C1 segment of cervical spinal cord (tissue), 14 donors: ENCODE measurements at regions not wholly inside any gene's neighbourhood (a gene's known extent, or its start where the extent isn't known, plus 50 kb on each side); places are given as distances from the start of the nearest gene placed in this dataset.
"Not testable (repeated sequence)": the region's sequence is repeated elsewhere in the genome, so short reads cannot be mapped to it uniquely, and the experiment has no call there.

ENCODE experiments used
- DNase-seq, 14 donors: peaks; one replicate each; lab custom pipeline; 2025; lab: John Stamatoyannopoulos, UW

GRCh38 chr6:165794179-165794601 lies 131.1 kb upstream of the PDE10A start:
- no peak for DNase-seq

GRCh38 chr6:165793287-165793825 lies 130.3 kb upstream of the PDE10A start:
- DNase-seq: no peak

GRCh38 chr6:165791876-165792437 lies 128.9 kb upstream of the PDE10A start:
- no peak for DNase-seq

GRCh38 chr6:165791306-165791705 lies 128.3 kb upstream of the PDE10A start:
- no peak for DNase-seq

- no peak for DNase-seq
These were observed 119.8 kb upstream of the PDE10A start for GRCh38 chr6:165782812-165783211.

DNA sequence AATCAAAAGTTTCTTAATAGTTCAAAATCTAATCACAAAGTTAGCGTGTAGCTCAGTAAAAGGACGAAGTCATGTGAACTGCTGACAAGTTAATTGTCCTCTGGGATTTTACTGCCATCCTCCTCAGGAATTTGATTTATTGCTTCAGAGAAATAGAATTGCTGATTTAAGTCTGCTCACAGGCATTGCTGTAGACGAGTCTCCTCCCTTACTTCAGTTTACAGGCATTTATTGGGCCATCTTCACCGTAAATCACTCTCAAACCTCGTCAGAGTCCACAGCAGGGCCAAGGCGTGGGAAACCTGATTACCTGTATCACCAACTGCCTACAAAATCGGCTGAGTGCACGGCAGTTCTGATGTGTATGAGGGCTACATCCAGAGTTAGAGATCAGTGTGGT lies 119.1 kb upstream of the PDE10A start:
- DNase-seq: no peak

- DNase-seq: no peak
These were observed 114.6 kb upstream of the PDE10A start for GRCh38 chr6:165777680-165778079.

GRCh38 chr6:165776691-165777090 lies 113.7 kb upstream of the PDE10A start:
- no peak for DNase-seq

GRCh38 chr6:165775721-165776120 lies 112.7 kb upstream of the PDE10A start:
- no peak for DNase-seq

DNA sequence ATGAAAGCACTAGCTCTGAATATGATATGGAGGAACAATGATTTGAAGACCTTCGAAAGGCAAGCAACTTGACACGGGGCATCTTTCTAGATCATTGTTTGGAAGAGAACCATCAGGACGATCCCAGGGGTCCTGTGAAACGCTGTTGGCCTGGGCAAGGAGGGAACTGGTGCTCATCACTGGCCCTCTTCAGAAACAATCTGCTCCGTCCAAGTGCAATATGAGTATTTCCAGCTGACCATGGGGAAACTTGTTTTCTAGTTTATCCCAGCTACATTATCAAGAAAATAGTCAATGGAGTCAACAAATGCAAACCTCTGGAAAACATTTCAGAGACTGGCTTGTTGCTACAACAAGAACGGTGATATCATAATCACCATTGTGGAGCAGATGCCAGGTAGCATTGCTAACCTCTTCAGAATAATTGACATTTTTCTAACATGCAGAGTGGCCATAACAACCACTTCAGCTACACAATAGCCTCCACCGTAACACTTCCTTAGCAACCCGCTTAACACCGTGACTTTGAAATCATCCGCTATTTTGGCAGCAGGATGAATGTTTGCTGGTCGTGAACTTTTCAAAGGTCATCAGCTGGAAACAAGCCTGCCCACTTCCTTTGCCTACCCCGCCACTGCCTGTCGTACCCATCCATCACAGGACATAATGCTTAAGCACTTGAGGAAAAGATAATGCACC lies 112.0 kb upstream of the PDE10A start:
- no peak for DNase-seq

DNA sequence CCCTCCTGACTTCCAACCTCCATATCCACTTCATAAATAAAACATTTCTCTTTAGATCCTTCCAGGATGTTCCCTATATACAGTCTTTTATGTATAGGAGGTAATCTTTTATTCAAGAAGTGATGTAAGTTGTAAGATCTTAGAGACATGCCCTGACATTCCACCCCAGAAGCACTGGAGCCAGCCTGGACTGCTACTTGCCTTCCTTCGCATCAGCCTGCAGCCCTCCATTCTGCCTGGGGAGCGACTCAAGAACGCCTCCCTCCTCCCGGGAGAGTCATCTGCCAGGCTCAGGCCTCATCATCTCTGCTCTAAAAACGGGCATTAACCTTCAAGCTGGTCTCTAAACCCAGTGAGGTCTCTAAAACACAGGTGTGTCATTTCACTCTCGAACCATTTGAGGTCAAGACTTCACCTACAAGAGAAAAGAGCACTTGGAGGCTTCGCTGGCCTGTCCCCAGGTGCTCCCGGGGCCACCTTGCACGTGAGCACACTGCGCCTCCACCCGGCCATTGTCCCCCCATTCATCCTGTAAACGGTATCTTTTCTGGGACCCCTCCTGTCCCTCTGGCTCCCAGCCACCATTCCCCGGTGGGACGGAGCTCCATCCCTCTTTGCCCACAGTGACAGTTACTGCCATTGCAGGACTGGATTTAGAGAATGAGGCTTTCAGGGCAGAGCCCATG lies 107.5 kb upstream of the PDE10A start:
- DNase-seq: no peak

DNA sequence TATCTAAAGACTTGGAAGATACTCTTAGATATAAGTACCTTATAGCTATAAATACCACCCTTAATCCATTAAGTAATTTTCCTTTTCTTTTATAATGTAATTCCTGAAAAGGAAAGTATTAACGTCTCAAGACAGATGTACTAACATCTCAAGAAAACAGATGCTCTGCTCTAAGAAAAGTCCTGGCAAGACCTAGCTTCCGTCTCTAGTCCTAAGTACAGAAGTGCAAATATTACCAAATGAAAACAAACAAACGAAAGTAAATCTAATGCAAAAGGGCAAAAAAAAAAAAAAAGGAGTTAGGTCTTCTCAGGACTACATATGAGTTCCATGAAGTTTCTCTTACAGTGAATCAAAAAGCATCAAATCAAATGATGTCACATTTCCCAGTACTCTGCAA lies 106.8 kb upstream of the PDE10A start:
- no peak for DNase-seq

GRCh38 chr6:165769401-165769800 lies 106.4 kb upstream of the PDE10A start:
- no peak for DNase-seq

DNA sequence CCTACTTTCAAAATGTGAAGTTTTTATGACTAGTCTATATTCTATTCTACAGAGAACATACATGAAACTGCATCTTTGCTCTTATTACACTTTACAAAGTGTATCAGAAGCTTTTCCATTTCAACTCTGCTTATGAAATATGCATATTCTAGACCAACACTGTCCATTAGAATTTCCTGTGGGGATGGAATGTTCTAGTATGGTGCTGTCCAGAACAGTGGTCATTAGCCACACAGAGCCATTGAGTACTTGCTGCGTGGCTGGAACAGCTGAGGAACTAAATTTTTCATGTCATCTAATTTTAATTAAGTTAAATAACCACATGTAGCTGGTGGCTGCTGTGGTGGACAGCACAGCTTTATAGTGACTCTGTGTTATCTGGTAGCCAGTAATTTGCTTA lies 105.9 kb upstream of the PDE10A start:
- DNase-seq: no peak

GRCh38 chr6:165767228-165767627 lies 104.2 kb upstream of the PDE10A start:
- DNase-seq: no peak

DNA sequence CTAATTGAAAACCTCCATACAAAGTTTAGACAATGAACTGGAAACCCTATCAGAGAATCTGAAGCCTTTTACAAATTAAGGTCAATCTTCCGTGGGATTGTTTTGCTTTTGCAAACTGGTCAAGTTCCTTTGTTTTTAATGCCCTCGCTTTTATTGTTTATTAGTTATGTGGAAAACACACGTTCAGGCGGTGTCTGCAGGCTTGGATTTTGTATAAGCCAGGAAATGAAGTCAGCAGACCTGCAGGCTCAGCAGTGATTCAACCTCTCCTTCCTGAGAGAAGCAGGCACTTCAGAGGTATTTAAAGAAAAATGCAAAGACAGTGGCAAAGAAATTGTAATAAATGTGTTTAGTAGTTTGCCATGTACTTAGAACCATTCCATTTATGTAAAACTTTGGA lies 103.4 kb upstream of the PDE10A start:
- no peak for DNase-seq

DNA sequence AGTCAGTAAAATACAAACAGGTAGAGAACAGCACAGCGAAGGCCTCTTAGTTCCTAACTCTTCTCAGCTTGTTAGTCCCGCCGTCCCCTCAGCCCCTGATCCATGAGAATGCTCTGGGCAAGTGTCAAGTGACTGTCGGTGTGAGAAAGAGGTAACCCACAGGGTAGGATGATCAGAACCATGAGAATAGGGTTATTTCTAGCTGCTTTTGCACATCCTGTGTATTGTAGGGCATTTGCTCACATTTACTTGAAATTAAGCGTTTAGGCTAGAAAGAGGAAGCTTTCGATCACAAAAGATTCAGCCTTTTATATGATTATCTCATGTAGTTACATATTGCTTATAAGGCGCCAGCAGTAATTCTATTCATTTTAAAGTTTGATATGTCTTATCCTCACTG lies 103.0 kb upstream of the PDE10A start:
- no peak for DNase-seq

GRCh38 chr6:165765256-165765655 lies 102.2 kb upstream of the PDE10A start:
- not testable (repeated sequence) for DNase-seq

DNA sequence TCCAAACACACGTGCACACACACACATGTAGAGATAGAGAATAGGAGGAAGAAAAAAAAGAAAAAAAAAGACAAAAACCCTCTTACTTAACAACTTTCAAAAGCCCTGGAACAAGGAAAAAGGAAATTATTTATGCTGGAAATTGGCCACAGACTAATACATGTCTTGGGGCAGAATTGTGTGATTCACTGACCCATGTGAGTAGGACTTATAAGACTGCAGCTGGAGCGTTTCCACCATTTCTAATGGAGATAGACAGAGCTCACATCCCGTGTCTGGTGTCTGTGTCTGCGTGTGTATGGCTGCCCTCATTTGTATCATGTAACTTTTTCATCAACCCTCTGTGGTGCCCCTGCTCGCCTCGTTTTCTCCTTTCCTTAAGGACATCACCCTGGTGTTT lies 99.8 kb upstream of the PDE10A start:
- no peak for DNase-seq

- DNase-seq: no peak
These were observed 99.1 kb upstream of the PDE10A start for GRCh38 chr6:165762125-165762524.

DNA sequence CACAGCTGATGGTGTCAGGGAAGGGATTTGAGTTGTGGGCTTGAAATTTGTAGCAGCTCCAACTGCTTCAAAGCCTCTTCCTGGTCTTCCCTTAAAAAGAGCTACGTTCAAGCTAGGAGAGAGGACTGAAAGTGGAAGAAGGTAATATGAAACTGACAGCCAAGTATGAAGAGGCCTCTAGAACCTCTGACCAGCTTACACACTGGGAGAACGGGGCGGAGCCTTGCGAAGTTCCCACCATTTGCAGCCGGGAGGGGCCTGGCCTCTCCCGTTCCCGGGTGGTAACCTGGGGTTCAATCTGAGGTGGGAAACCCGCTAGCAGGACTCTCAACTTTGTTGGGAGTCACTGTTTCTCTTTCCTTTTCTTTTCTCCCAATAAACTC lies 97.8 kb upstream of the PDE10A start:
- no peak for DNase-seq

- DNase-seq: no peak
These were observed 97.2 kb upstream of the PDE10A start for GRCh38 chr6:165760126-165760802.
